GM18873 (cell line): ENCODE measurements at regions not wholly inside any gene's neighbourhood (a gene's known extent, or its start where the extent isn't known, plus 50 kb on each side); places are given as distances from the start of the nearest gene placed in this dataset.
A peak's percentile ranks its signal among the peaks of the same experiment; 100 is the strongest.
"Not testable (repeated sequence)": the region's sequence is repeated elsewhere in the genome, so short reads cannot be mapped to it uniquely, and the experiment has no call there.

Experiments
- ATAC-seq: cut with Tn5 transposase; IDR thresholded peaks from one replicate; pipeline ENCODE4 v1.9.1; 2021; ENCODE audit warnings: mild to moderate bottlenecking, moderate library complexity, moderate number of reproducible peaks; ENCODE audit not compliant: unreplicated experiment, low FRiP score

- ATAC-seq: no peak
Observed at GRCh38 chr13:42373048-42373812, 101.3 kb downstream of the AKAP11 start.

GRCh38 chr13:42375663-42376062 lies 103.7 kb downstream of the AKAP11 start:
- no peak for ATAC-seq

GRCh38 chr13:42377640-42378382 lies 105.9 kb downstream of the AKAP11 start:
- ATAC-seq: peak; percentile 87

GRCh38 chr13:42378383-42378780 lies 106.4 kb downstream of the AKAP11 start:
- ATAC-seq: peak; percentile 25

GRCh38 chr13:42379241-42379640 lies 107.3 kb downstream of the AKAP11 start:
- ATAC-seq: no peak

- ATAC-seq: peak; percentile 40
Observed at GRCh38 chr13:42380420-42381164, 108.6 kb downstream of the AKAP11 start.

- no peak for ATAC-seq
Observed at GRCh38 chr13:42381165-42381425, 109.1 kb downstream of the AKAP11 start.

- ATAC-seq: not testable (repeated sequence)
Observed at GRCh38 chr13:42381426-42381825, 109.5 kb downstream of the AKAP11 start.

DNA sequence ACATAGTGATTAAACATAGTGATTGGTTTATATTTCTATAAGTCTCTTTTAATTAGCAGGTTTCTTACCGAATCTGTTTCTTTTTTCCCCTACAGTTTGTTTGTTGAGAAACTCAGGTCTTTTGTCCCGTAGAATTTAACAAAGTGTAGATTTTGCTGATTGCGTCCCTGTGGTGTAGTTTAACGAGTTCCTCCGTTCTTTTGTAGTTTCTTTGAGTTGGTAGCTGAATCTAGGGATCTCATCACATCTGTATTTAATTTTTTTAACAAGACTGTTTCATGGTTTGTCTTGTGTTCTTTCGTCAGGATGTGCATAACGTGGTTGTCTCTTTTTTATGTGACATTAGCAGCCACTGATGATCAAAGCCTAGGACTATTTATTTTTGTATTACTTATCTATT lies 111.1 kb downstream of the AKAP11 start:
- ATAC-seq: no peak

GRCh38 chr13:42384265-42384664 lies 112.3 kb downstream of the AKAP11 start:
- ATAC-seq: no peak

GRCh38 chr13:42388326-42388725 lies 116.4 kb downstream of the AKAP11 start:
- no peak for ATAC-seq

GRCh38 chr13:42389041-42389440 lies 117.1 kb downstream of the AKAP11 start:
- ATAC-seq: no peak

- ATAC-seq: no peak
Observed at GRCh38 chr13:42392180-42392579, 120.2 kb downstream of the AKAP11 start.

- ATAC-seq: no peak
Observed at GRCh38 chr13:42392716-42393572, 121.0 kb downstream of the AKAP11 start.

GRCh38 chr13:42393573-42394360 lies 121.8 kb downstream of the AKAP11 start:
- no peak for ATAC-seq

DNA sequence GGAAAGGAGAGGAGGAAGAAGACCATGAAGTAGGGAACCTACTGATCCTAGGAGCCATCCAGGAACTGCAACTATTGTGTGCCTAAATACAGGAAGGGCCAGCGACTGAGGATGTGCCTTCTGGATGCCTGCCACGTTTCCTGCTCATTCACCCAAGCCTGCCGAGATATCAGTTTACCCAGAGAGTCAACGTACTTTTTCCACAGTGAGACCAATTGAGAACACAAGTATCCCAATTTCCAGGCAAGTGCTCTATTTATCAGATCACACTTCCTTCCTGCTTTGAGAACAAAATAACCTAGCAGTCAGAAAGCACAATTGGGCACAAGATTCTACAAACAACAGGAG lies 122.4 kb downstream of the AKAP11 start:
- no peak for ATAC-seq

- ATAC-seq: no peak
Observed at GRCh38 chr13:42394711-42395085, 122.7 kb downstream of the AKAP11 start.

DNA sequence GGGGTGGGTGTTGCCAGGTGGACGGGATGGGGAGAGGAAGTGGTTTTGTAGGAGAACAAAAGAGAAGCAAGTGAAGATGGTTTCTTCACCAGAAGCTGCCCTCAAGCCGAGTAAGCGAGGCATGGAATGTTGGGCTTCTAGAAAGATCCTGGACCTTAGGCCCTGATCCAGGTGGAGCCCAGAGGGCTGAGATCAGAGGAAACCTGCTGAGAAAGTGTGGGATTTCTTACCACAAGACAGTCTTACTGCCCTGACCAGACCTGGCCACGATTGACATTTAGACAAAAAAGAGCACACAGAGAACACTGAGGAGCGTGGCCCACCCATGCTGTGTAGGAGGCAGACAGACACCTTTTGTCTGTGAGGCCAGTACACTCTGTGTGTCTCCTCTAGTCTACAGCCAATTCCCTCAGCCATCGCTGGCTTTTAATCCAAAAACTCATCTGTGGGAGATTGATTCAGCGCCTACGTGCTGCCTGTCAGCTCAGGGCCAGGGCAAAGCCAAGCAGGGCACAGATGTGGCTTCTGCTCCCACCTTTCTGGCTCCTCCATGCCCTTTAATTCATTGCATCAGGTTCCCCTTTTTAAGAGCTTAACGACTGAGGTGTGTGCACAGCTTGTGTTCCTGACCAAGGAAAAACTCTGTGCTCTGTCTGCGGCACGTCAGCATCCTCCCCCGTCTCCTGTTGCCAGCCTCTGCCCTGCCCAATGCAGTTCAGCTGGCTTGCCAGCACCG lies 123.3 kb downstream of the AKAP11 start:
- no peak for ATAC-seq

- ATAC-seq: peak; percentile 47
Observed at GRCh38 chr13:42396501-42396900, 124.5 kb downstream of the AKAP11 start.
